ENCODE measurements at regions not wholly inside any gene's neighbourhood (a gene's known extent, or its start where the extent isn't known, plus 50 kb on each side); places are given as distances from the start of the nearest gene placed in this dataset.
"Not testable (repeated sequence)": the region's sequence is repeated elsewhere in the genome, so short reads cannot be mapped to it uniquely, and the experiment has no call there.

DNA sequence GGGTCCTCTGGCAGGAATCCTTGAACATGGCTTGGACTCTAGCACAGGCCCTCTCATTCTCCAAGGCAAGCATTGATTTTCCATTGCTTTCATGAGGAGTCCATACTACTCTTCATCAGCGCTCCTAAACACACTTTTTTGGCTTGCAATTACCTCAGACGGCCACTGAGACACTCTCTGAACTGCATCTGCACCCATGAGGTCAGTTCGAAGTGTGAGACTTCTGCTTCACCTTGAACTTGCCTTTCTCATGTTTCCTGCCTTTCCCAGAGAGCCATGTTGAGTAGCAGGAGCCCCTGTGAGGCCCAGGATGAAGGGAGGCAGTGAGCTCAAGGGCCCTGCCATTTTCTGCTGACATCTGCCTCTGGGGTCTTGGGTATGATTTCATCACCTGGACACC is 279.2 kb upstream of the ZNF337 start:
- in situ Hi-C loops (cut with MboI); H3K79me2 ChIP-seq (ENCODE audit: control insufficient read depth, insufficient read depth, low read length); H3K9me3 ChIP-seq (replicated peaks; ENCODE audit: control insufficient read depth, insufficient read depth, low read depth, low read length); H3K9ac ChIP-seq (ENCODE audit: insufficient read depth in 1 of 2, low read depth in 2 of 2, low read length in 2 of 2); intact Hi-C loops (cut with micrococcal nuclease); H3K27ac ChIP-seq (ENCODE audit: extremely low read depth, low read depth, low read length); H4K20me1 ChIP-seq (replicated peaks; ENCODE audit: control insufficient read depth, insufficient read depth, low read length); FAIRE-seq; POLR2A ChIA-PET; DNase-seq (ENCODE audit: extremely low read depth in 1 of 4, low spot score in 3 of 4); BruUV-seq (replicated peaks); H3K4me2 ChIP-seq (ENCODE audit: insufficient read depth, low read length); ATAC-seq; H3K4me3 ChIP-seq; H3K27me3 ChIP-seq (ENCODE audit: control insufficient read depth in 2 of 2, insufficient read depth in 2 of 2, low read length in 2 of 2); H3K4me1 ChIP-seq (replicated peaks in 1 of 2; ENCODE audit: control insufficient read depth in 2 of 2, insufficient read depth in 2 of 2, low read length in 2 of 2); CTCF ChIA-PET (ENCODE audit: low intra/inter-chr PET ratio); H3K9me1 ChIP-seq (ENCODE audit: control insufficient read depth, insufficient read depth, low read length); H3K36me3 ChIP-seq (ENCODE audit: control insufficient read depth, insufficient read depth, low read length); H2AFZ ChIP-seq (ENCODE audit: low read depth, low read length): not testable (repeated sequence)
- 3% methylated on average over 3 of the region's 3 CpGs for WGBS (ENCODE audit: insufficient coverage, low coverage, missing lambda C conversion rate)

DNA sequence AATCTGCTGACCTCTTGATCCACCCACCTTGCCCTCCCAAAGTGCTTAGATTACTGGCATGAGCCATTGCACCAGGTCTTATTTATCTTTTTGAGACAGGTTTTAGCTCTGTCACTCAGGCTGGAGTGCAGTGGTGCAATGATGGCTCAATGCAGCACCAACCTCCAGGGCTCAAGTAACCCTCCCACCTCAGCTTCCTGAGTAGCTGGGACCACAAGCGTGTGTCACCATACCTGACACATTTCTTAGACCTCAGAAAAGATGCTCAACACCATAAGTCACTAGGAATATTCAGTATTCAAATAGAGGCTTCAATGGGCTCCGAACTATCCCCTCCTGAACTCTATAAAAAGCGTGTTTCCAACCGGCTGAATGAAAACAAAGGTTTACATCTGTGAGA is 268.6 kb upstream of the ZNF337 start:
- H3K4me1 ChIP-seq (replicated peaks in 1 of 2; ENCODE audit: control insufficient read depth in 2 of 2, insufficient read depth in 2 of 2, low read length in 2 of 2); POLR2A ChIA-PET; H3K36me3 ChIP-seq (ENCODE audit: control insufficient read depth, insufficient read depth, low read length); CTCF ChIA-PET (ENCODE audit: low intra/inter-chr PET ratio); H3K4me2 ChIP-seq (ENCODE audit: insufficient read depth, low read length); H4K20me1 ChIP-seq (replicated peaks; ENCODE audit: control insufficient read depth, insufficient read depth, low read length); BruUV-seq (replicated peaks); in situ Hi-C loops (cut with MboI); DNase-seq (ENCODE audit: extremely low read depth in 1 of 4, low spot score in 3 of 4); H3K9me1 ChIP-seq (ENCODE audit: control insufficient read depth, insufficient read depth, low read length); ATAC-seq; H3K27me3 ChIP-seq (ENCODE audit: control insufficient read depth in 2 of 2, insufficient read depth in 2 of 2, low read length in 2 of 2); H2AFZ ChIP-seq (ENCODE audit: low read depth, low read length); H3K4me3 ChIP-seq; FAIRE-seq; H3K27ac ChIP-seq (ENCODE audit: extremely low read depth, low read depth, low read length); H3K9me3 ChIP-seq (replicated peaks; ENCODE audit: control insufficient read depth, insufficient read depth, low read depth, low read length); intact Hi-C loops (cut with micrococcal nuclease); H3K9ac ChIP-seq (ENCODE audit: insufficient read depth in 1 of 2, low read depth in 2 of 2, low read length in 2 of 2); H3K79me2 ChIP-seq (ENCODE audit: control insufficient read depth, insufficient read depth, low read length): not testable (repeated sequence)
- WGBS (ENCODE audit: insufficient coverage, low coverage, missing lambda C conversion rate) = 0% methylated on average over 4 of the region's 4 CpGs

DNA sequence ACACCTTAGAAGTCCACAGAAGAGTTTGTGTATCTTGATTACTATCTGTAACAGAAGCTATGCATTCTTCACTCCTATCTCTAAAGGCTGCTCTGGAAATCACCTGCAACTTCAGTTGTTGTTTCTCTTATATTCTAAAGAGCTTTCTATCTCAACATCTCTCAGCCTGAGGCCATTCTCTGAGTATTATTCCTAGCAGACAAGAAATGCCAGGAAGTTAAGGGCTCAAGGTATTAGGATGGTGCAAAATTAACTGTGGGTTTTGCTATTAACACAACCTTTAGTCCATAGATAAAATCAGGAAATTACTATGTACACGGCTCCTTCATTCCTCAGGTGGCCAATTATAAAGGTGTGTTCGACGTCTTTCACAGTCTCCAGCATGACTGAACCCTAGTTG is 257.2 kb upstream of the ZNF337 start:
- H3K36me3 ChIP-seq (ENCODE audit: control insufficient read depth, insufficient read depth, low read length); BruUV-seq (replicated peaks); H3K4me1 ChIP-seq (replicated peaks in 1 of 2; ENCODE audit: control insufficient read depth in 2 of 2, insufficient read depth in 2 of 2, low read length in 2 of 2); H3K4me2 ChIP-seq (ENCODE audit: insufficient read depth, low read length); H3K4me3 ChIP-seq; H3K79me2 ChIP-seq (ENCODE audit: control insufficient read depth, insufficient read depth, low read length); POLR2A ChIA-PET; ATAC-seq; DNase-seq (ENCODE audit: extremely low read depth in 1 of 4, low spot score in 3 of 4); FAIRE-seq; H3K9ac ChIP-seq (ENCODE audit: insufficient read depth in 1 of 2, low read depth in 2 of 2, low read length in 2 of 2); H3K27me3 ChIP-seq (ENCODE audit: control insufficient read depth in 2 of 2, insufficient read depth in 2 of 2, low read length in 2 of 2); intact Hi-C loops (cut with micrococcal nuclease); H3K27ac ChIP-seq (ENCODE audit: extremely low read depth, low read depth, low read length); H3K9me1 ChIP-seq (ENCODE audit: control insufficient read depth, insufficient read depth, low read length); CTCF ChIA-PET (ENCODE audit: low intra/inter-chr PET ratio); H3K9me3 ChIP-seq (replicated peaks; ENCODE audit: control insufficient read depth, insufficient read depth, low read depth, low read length); in situ Hi-C loops (cut with MboI); H4K20me1 ChIP-seq (replicated peaks; ENCODE audit: control insufficient read depth, insufficient read depth, low read length); H2AFZ ChIP-seq (ENCODE audit: low read depth, low read length): not testable (repeated sequence)
- WGBS (ENCODE audit: insufficient coverage, low coverage, missing lambda C conversion rate) = 0% methylated on average over 3 of the region's 3 CpGs

DNA sequence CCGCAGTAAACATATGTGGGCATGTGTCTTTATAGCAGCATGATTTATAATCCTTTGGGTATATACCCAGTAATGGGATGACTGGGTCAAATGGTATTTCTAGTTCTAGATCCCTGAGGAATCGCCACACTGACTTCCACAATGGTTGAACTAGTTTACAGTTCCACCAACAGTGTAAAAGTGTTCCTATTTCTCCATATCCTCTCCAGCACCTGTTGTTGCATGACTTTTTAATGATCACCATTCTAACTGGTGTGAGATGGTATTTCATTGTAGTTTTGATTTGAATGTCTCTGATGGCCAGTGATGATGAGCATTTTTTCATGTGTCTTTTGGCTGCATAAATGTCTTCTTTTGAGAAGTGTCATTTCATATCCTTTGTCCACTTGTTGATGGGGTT is 238.6 kb upstream of the ZNF337 start:
- DNase-seq (ENCODE audit: extremely low read depth in 1 of 4, low spot score in 3 of 4); H3K4me3 ChIP-seq; H3K27ac ChIP-seq (ENCODE audit: extremely low read depth, low read depth, low read length); H3K4me2 ChIP-seq (ENCODE audit: insufficient read depth, low read length); H3K9ac ChIP-seq (ENCODE audit: insufficient read depth in 1 of 2, low read depth in 2 of 2, low read length in 2 of 2); H3K9me3 ChIP-seq (replicated peaks; ENCODE audit: control insufficient read depth, insufficient read depth, low read depth, low read length); H4K20me1 ChIP-seq (replicated peaks; ENCODE audit: control insufficient read depth, insufficient read depth, low read length); H3K9me1 ChIP-seq (ENCODE audit: control insufficient read depth, insufficient read depth, low read length); H3K4me1 ChIP-seq (replicated peaks in 1 of 2; ENCODE audit: control insufficient read depth in 2 of 2, insufficient read depth in 2 of 2, low read length in 2 of 2); H3K36me3 ChIP-seq (ENCODE audit: control insufficient read depth, insufficient read depth, low read length); POLR2A ChIA-PET; H3K27me3 ChIP-seq (ENCODE audit: control insufficient read depth in 2 of 2, insufficient read depth in 2 of 2, low read length in 2 of 2); H3K79me2 ChIP-seq (ENCODE audit: control insufficient read depth, insufficient read depth, low read length); BruUV-seq (replicated peaks); in situ Hi-C loops (cut with MboI); CTCF ChIA-PET (ENCODE audit: low intra/inter-chr PET ratio); intact Hi-C loops (cut with micrococcal nuclease); FAIRE-seq; ATAC-seq; H2AFZ ChIP-seq (ENCODE audit: low read depth, low read length): not testable (repeated sequence)
- WGBS (ENCODE audit: insufficient coverage, low coverage, missing lambda C conversion rate) = 0% methylated on average over 1 of the region's 2 CpGs
